GM06990 (cell line): ENCODE measurements at regions not wholly inside any gene's neighbourhood (a gene's known extent, or its start where the extent isn't known, plus 50 kb on each side); places are given as distances from the start of the nearest gene placed in this dataset.

Source experiments
- DNase-seq: peaks from one replicate; pipeline ENCODE4 v3.0.0-alpha.2; 2011; ENCODE audit not compliant: insufficient read length; ENCODE audit errors: extremely low read depth
- H3K27me3 ChIP-seq: replicated peaks from 2 replicates; pipeline ENCODE4 v1.6.0; 2011; ENCODE audit warnings: low read length; ENCODE audit not compliant: control insufficient read depth, insufficient read depth
- H3K36me3 ChIP-seq: 2 replicates; pipeline ENCODE4 v1.5.1; 2011; ENCODE audit warnings: low read length; ENCODE audit not compliant: control insufficient read depth, insufficient read depth
- H3K4me3 ChIP-seq: replicated peaks from 2 replicates; pipeline ENCODE4 v1.5.1; 2011; ENCODE audit warnings: low read depth, mild to moderate bottlenecking, control low read depth, low read length
- TF ChIP-seq, protein P1 (sequence below): IDR thresholded peaks from 2 replicates; pipeline ENCODE4 v1.5.1; 2011; ENCODE audit warnings: low read length, control low read depth, mild to moderate bottlenecking, inconsistent platforms; ENCODE audit not compliant: insufficient read depth, poor library complexity, severe bottlenecking

DNA sequence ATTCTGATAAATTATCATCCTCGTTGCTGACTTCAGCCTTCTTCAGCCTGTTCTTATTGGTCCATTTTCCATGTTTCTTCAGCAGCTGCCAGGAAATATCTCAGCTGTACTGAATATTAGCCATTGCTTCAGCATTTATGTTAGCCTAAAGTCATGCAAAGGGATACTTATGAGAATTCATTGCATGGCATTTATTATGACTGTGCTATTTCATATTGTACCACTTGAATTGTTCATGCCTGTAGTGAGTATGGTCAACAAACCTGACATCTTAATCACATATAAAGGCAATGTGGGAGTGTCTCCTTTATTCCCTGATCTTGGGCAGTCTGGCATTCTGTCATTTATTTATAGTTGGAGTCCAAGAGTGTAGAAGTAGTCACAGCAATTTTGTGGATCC, 193.4 kb upstream of the SLC35B3 start:
- TF ChIP-seq, protein P1, sequence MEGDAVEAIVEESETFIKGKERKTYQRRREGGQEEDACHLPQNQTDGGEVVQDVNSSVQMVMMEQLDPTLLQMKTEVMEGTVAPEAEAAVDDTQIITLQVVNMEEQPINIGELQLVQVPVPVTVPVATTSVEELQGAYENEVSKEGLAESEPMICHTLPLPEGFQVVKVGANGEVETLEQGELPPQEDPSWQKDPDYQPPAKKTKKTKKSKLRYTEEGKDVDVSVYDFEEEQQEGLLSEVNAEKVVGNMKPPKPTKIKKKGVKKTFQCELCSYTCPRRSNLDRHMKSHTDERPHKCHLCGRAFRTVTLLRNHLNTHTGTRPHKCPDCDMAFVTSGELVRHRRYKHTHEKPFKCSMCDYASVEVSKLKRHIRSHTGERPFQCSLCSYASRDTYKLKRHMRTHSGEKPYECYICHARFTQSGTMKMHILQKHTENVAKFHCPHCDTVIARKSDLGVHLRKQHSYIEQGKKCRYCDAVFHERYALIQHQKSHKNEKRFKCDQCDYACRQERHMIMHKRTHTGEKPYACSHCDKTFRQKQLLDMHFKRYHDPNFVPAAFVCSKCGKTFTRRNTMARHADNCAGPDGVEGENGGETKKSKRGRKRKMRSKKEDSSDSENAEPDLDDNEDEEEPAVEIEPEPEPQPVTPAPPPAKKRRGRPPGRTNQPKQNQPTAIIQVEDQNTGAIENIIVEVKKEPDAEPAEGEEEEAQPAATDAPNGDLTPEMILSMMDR, result no peak
- H3K4me3 ChIP-seq, result no peak overlapping the region
- H3K27me3 ChIP-seq, result no peaks in the 10 kb centered on the region
- no peak for DNase-seq
- H3K36me3 ChIP-seq, result no peaks in the 10 kb centered on the region

- TF ChIP-seq, protein P1, result no peak
- no peak overlapping the region for H3K4me3 ChIP-seq
- no peak for DNase-seq
- no peaks in the 10 kb centered on the region for H3K27me3 ChIP-seq
- H3K36me3 ChIP-seq, result no peaks in the 10 kb centered on the region
Measured at GRCh38 chr6:8628063-8628462, 192.7 kb upstream of the SLC35B3 start.

GRCh38 chr6:8627085-8627861, 191.9 kb upstream of the SLC35B3 start:
- DNase-seq, result no peak
- Histone ChIP-seq H3K4me3 (no peak overlapping the region), H3K27me3 (no peaks in the 10 kb centered on the region), H3K36me3 (no peaks in the 10 kb centered on the region)
- TF ChIP-seq, protein P1, result no peak

DNA sequence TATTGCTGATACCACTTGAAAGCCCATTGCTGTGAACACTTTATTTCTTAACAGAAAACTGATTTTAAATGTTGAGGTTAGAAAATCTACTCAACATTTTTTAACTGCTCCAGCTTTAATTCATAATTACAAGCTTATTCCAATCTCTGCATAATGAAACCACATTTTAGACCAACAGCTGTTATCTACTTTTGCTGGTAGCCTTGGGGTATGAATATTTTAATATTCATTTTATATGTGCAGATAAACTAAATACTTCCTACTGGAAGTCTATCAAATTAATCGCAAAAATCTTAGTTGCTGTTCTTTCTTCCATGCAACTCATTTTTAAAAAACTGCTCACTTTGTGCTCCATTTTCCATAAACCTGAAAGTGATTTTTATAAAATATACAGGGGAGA, 189.3 kb upstream of the SLC35B3 start:
- no peaks in the 10 kb centered on the region for H3K36me3 ChIP-seq
- no peak for DNase-seq
- no peak overlapping the region for H3K4me3 ChIP-seq
- no peaks in the 10 kb centered on the region for H3K27me3 ChIP-seq
- TF ChIP-seq, protein P1, result no peak

GRCh38 chr6:8623441-8623840, 188.1 kb upstream of the SLC35B3 start:
- Histone ChIP-seq H3K4me3 (no peak overlapping the region), H3K36me3 (no peaks in the 10 kb centered on the region), H3K27me3 (no peaks in the 10 kb centered on the region)
- no peak for DNase-seq
- TF ChIP-seq, protein P1, result no peak
